Panc1 (cell line): ENCODE measurements at regions not wholly inside any gene's neighbourhood (a gene's known extent, or its start where the extent isn't known, plus 50 kb on each side); places are given as distances from the start of the nearest gene placed in this dataset.

Experiments
- ATAC-seq: fragments of 200-7000 bp; cut with Tn5 transposase; 2 replicates; pipeline ENCODE4 v1.9.1; 2020; ENCODE audit warnings: mild to moderate bottlenecking, moderate library complexity
- BruUV-seq: library from RNA; stranded (reverse); fragments of 400-500 nt; replicated peaks from 2 replicates; lab custom pipeline; 2021; lab: Mats Ljungman, UMichigan
- CTCF ChIA-PET: fragments of 300-600 bp; sonication (Branson Sonifier 250); formaldehyde crosslinking; loops from one replicate; lab custom pipeline; 2022; ENCODE audit warnings: antibody characterized with exemption; lab: Charles Lee
- POLR2A ChIA-PET: fragments of 300-600 bp; sonication (Branson Sonifier 250); formaldehyde crosslinking; loops from one replicate; lab custom pipeline; 2022; ENCODE audit warnings: antibody characterized with exemption; lab: Charles Lee
- DNase-seq: peaks from one replicate; pipeline ENCODE4 v3.0.0-alpha.2; 2010; ENCODE audit warnings: low read depth, low spot score
- H3K27ac ChIP-seq: 2 replicates; pipeline ENCODE4 v1.5.1; 2011; ENCODE audit warnings: mild to moderate bottlenecking, low read length, inconsistent platforms
- H3K27me3 ChIP-seq: fragments of 200-500 bp; sonication (Bioruptor generic); 2 replicates; pipeline ENCODE4 v1.6.0; 2014; ENCODE audit warnings: low read length, inconsistent platforms; ENCODE audit not compliant: control insufficient read depth, insufficient read depth
- H3K36me3 ChIP-seq: fragments of 200-500 bp; sonication (Bioruptor generic); 2 replicates; pipeline ENCODE4 v1.5.1; 2014; ENCODE audit warnings: inconsistent platforms, mild to moderate bottlenecking, low read length, moderate library complexity; ENCODE audit not compliant: control insufficient read depth, insufficient read depth
- H3K4me1 ChIP-seq: 2 replicates; pipeline ENCODE4 v1.5.1; 2011; ENCODE audit warnings: inconsistent platforms, mild to moderate bottlenecking, low read length, moderate library complexity; ENCODE audit not compliant: control insufficient read depth, insufficient read depth
- H3K4me3 ChIP-seq, 2 experiments: 2 replicates each; pipeline ENCODE4 v1.5.1; 2011 to 2012; ENCODE audit warnings: low read depth in 2 of 2, low read length in 2 of 2, mild to moderate bottlenecking in 2 of 2, inconsistent platforms in 1 of 2, moderate library complexity in 1 of 2
- H3K9me3 ChIP-seq: fragments of 200-500 bp; sonication (Bioruptor generic); 2 replicates; pipeline ENCODE4 v1.5.1; 2014; ENCODE audit warnings: low read depth, mild to moderate bottlenecking, inconsistent platforms, low read length, moderate library complexity; ENCODE audit not compliant: control insufficient read depth, insufficient read depth
- CTCF ChIP-seq: fragments of 450-650 bp; IDR thresholded peaks from 2 replicates; pipeline ENCODE4 v1.5.1; 2017; ENCODE audit warnings: mild to moderate bottlenecking
- POLR2AphosphoS5 ChIP-seq: IDR thresholded peaks from 2 replicates; pipeline ENCODE4 v1.6.1; 2012; ENCODE audit warnings: mild to moderate bottlenecking, low read depth, low read length, moderate library complexity
- REST ChIP-seq, 2 experiments: IDR thresholded peaks; 2 replicates each; pipeline ENCODE4 v1.6.1; 2011 to 2012; ENCODE audit warnings: low read depth in 2 of 2, control low read depth in 1 of 2, low read length in 1 of 2, mild to moderate bottlenecking in 1 of 2, moderate library complexity in 1 of 2; ENCODE audit not compliant: insufficient read depth in 1 of 2
- SIN3A ChIP-seq: IDR thresholded peaks from 2 replicates; pipeline ENCODE4 v1.6.1; 2012; ENCODE audit warnings: low read depth, mild to moderate bottlenecking, low read length, moderate library complexity, borderline replicate concordance; ENCODE audit not compliant: insufficient read depth
- TCF7L2 ChIP-seq: IDR thresholded peaks from 2 replicates; pipeline ENCODE4 v1.6.1; 2011; ENCODE audit warnings: mild to moderate bottlenecking, low read depth, low read length, inconsistent platforms
- in situ Hi-C: cut with HindIII; loops from 2 replicates; pipeline ENCODE4 v1.10.0; 2016; ENCODE audit warnings: low sequenced_read_pairs, low pct_unique_long_range_greater_than_20kb
- intact Hi-C: fragments of 100-400 bp; cut with micrococcal nuclease; formaldehyde crosslinking; loops from one replicate; pipeline ENCODE4 v1.10.0; 2022; ENCODE audit not compliant: unreplicated experiment

- Histone ChIP-seq H3K9me3 (no peaks in the 10 kb centered on the region), H3K4me3 (no peak overlapping the region), H3K36me3 (no peaks in the 10 kb centered on the region), H3K27me3 (no peaks in the 10 kb centered on the region), H3K4me1 (no peaks in the 10 kb centered on the region), H3K27ac (no peak overlapping the region)
- intact Hi-C loops: no loop called here
- no TSS peak for BruUV-seq
- DNase-seq: no peak
- TF ChIP-seq REST (IDR thresholded peaks at IDR 0.05; ENCODE audit: insufficient read depth in 1 of 2, low read depth in 2 of 2, low read length in 1 of 2) (no peak), POLR2AphosphoS5 (no peak), CTCF (no peak), TCF7L2 (no peak), SIN3A (no peak)
- ChIA-PET CTCF (no interaction called here), POLR2A (no interaction called here)
- no peak for ATAC-seq
- in situ Hi-C loops: no loop called here
Observed at GRCh38 chr4:89511776-89512175, 204.2 kb upstream of the GPRIN3 start.

- Histone ChIP-seq H3K36me3 (no peaks in the 10 kb centered on the region), H3K27me3 (no peaks in the 10 kb centered on the region), H3K9me3 (no peaks in the 10 kb centered on the region), H3K27ac (no peak overlapping the region), H3K4me3 (no peak overlapping the region), H3K4me1 (no peaks in the 10 kb centered on the region)
- POLR2A ChIA-PET: no interaction called here
- no peak for DNase-seq
- in situ Hi-C loops (no loop called here), intact Hi-C loops (no loop called here)
- BruUV-seq: no TSS peak
- TF ChIP-seq POLR2AphosphoS5 (no peak), REST (IDR thresholded peaks at IDR 0.05; ENCODE audit: insufficient read depth in 1 of 2, low read depth in 2 of 2, low read length in 1 of 2) (no peak), SIN3A (no peak), TCF7L2 (no peak), CTCF (no peak)
- ATAC-seq: no peak
- CTCF ChIA-PET: no interaction called here
Observed at GRCh38 chr4:89509708-89510281, 202.2 kb upstream of the GPRIN3 start.
